ENCODE measurements at regions not wholly inside any gene's neighbourhood (a gene's known extent, or its start where the extent isn't known, plus 50 kb on each side); places are given as distances from the start of the nearest gene placed in this dataset.

GRCh38 chr20:43304598-43304997, 114.9 kb upstream of the PTPRT start:
- DNase-seq: no peak

GRCh38 chr20:43302936-43303335, 113.2 kb upstream of the PTPRT start:
- no peak for DNase-seq

GRCh38 chr20:43300901-43301300, 111.2 kb upstream of the PTPRT start:
- DNase-seq: no peak

- no peak for DNase-seq
Measured at GRCh38 chr20:43295781-43296180, 106.1 kb upstream of the PTPRT start.

GRCh38 chr20:43295263-43295662, 105.6 kb upstream of the PTPRT start:
- no peak for DNase-seq

- no peak for DNase-seq
Measured at GRCh38 chr20:43294031-43294430, 104.3 kb upstream of the PTPRT start.

GRCh38 chr20:43293068-43293786, 103.5 kb upstream of the PTPRT start:
- DNase-seq: no peak

GRCh38 chr20:43292222-43292621, 102.5 kb upstream of the PTPRT start:
- no peak for DNase-seq

- no peak for DNase-seq
Measured at GRCh38 chr20:43287637-43288036, 97.9 kb upstream of the PTPRT start.

- DNase-seq: no peak
Measured at GRCh38 chr20:43285170-43285569, 95.5 kb upstream of the PTPRT start.

GRCh38 chr20:43284486-43284885, 94.8 kb upstream of the PTPRT start:
- DNase-seq: no peak

GRCh38 chr20:43283126-43283525, 93.4 kb upstream of the PTPRT start:
- no peak for DNase-seq

GRCh38 chr20:43271980-43272379, 82.3 kb upstream of the PTPRT start:
- no peak for DNase-seq

GRCh38 chr20:43265449-43265848, 75.7 kb upstream of the PTPRT start:
- no peak for DNase-seq

- DNase-seq: no peak
Measured at GRCh38 chr20:43263226-43263625, 73.5 kb upstream of the PTPRT start.

- no peak for DNase-seq
Measured at GRCh38 chr20:43262341-43262740, 72.6 kb upstream of the PTPRT start.

- no peak for DNase-seq
Measured at GRCh38 chr20:43255877-43256276, 66.2 kb upstream of the PTPRT start.

GRCh38 chr20:43252761-43253160, 63.1 kb upstream of the PTPRT start:
- no peak for DNase-seq

GRCh38 chr20:43248341-43248740, 58.6 kb upstream of the PTPRT start:
- DNase-seq: no peak

GRCh38 chr20:43247361-43247760, 57.7 kb upstream of the PTPRT start:
- DNase-seq: no peak

- DNase-seq: no peak
Measured at GRCh38 chr20:43244647-43245046, 54.9 kb upstream of the PTPRT start.

GRCh38 chr20:43243672-43244269, 54.1 kb upstream of the PTPRT start:
- DNase-seq: peak; percentile 3

GRCh38 chr20:43241057-43241702, 51.5 kb upstream of the PTPRT start:
- DNase-seq: no peak

All from stimulated activated CD4-positive, alpha-beta T cell treated with anti-CD3 and anti-CD28 coated beads, Interleukin-15, amount 100 ng/mL, for 24 hours (primary cell).